ENCODE measurements at regions not wholly inside any gene's neighbourhood (a gene's known extent, or its start where the extent isn't known, plus 50 kb on each side); places are given as distances from the start of the nearest gene placed in this dataset.
A peak's percentile ranks its signal among the peaks of the same experiment; 100 is the strongest.

DNA sequence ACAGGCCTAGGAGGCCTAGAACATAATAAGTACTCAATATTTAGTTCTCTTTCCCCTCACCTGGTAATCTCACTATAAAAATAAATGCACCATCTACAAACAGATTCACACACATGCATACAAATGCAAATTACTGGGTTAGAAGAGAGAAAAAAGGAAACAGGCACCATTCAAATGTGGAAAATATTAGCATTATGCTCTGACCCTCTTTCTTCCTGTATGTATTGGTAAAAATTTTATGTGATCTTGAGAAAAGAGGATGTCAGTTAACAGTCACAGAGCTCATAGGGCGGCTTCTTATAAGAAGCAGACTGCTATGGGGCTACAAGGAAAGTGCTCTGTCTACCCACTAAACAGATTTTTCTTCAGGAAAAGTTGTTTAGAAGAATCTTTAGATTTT lies 565.4 kb downstream of the LMO4 start:
- H3K4me1 ChIP-seq (ENCODE audit: insufficient read depth, low read length, severe bottlenecking) = peaks cover 32% of the 10 kb centered on the region
- no peaks in the 10 kb centered on the region for H4K20me1 ChIP-seq (ENCODE audit: insufficient read depth, low read length)
- H3K4me3 ChIP-seq (ENCODE audit: low read depth, low read length, poor library complexity, severe bottlenecking) = no peak overlapping the region
- no peaks in the 10 kb centered on the region for H3K9me2 ChIP-seq (ENCODE audit: low read depth, low read length)
- no peak overlapping the region for H2AFZ ChIP-seq (ENCODE audit: low read length)
- peak overlapping the region; percentile 83 for H3K27ac ChIP-seq (ENCODE audit: low read depth, low read length, poor library complexity, severe bottlenecking)
- no peaks in the 10 kb centered on the region for H3K36me3 ChIP-seq (ENCODE audit: insufficient read depth, low read length)
- no peaks in the 10 kb centered on the region for H3K9me3 ChIP-seq (ENCODE audit: low read length)
- no peaks in the 10 kb centered on the region for H3F3A ChIP-seq (ENCODE audit: insufficient read depth, low read length)
- H3K27me3 ChIP-seq (ENCODE audit: insufficient read depth, low read length) = no peaks in the 10 kb centered on the region
- peak overlapping the region; percentile 47 for H3K9ac ChIP-seq (ENCODE audit: low read length)
- H3K4me2 ChIP-seq (ENCODE audit: low read length) = peak overlapping the region; percentile 25; the same call in 1 of the 2 replicates
- TF ChIP-seq, protein P1, sequence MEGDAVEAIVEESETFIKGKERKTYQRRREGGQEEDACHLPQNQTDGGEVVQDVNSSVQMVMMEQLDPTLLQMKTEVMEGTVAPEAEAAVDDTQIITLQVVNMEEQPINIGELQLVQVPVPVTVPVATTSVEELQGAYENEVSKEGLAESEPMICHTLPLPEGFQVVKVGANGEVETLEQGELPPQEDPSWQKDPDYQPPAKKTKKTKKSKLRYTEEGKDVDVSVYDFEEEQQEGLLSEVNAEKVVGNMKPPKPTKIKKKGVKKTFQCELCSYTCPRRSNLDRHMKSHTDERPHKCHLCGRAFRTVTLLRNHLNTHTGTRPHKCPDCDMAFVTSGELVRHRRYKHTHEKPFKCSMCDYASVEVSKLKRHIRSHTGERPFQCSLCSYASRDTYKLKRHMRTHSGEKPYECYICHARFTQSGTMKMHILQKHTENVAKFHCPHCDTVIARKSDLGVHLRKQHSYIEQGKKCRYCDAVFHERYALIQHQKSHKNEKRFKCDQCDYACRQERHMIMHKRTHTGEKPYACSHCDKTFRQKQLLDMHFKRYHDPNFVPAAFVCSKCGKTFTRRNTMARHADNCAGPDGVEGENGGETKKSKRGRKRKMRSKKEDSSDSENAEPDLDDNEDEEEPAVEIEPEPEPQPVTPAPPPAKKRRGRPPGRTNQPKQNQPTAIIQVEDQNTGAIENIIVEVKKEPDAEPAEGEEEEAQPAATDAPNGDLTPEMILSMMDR (IDR thresholded peaks at IDR 0.05; ENCODE audit: low read length) = no peak
- TF ChIP-seq EZH2 (IDR thresholded peaks at IDR 0.05; ENCODE audit: borderline replicate concordance, low read length) = no peak
- H3K79me2 ChIP-seq (ENCODE audit: insufficient read depth, low read length) = no peaks in the 10 kb centered on the region

DNA sequence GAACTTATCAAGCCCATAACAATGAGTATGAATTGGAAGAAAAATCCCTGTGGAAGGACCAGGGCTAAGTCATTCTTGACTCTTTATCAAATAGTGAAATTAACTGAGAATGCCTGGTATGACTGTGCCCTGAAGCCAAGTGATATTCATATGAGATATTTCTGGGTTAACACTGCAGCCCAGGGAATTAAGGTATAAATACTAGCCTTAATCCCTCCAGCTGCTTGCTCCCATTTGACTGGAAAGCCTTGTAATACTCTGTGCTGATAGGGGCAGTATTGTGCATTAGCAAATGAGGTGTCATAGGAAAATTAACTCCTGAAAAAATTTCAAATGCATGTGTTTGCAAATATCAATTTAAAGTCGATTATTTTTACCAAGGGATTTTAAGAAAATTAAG lies 568.8 kb downstream of the LMO4 start:
- H3K4me2 ChIP-seq (ENCODE audit: low read length) = no peak overlapping the region
- no peaks in the 10 kb centered on the region for H3F3A ChIP-seq (ENCODE audit: insufficient read depth, low read length)
- no peaks in the 10 kb centered on the region for H3K79me2 ChIP-seq (ENCODE audit: insufficient read depth, low read length)
- no peak overlapping the region for H3K4me3 ChIP-seq (ENCODE audit: low read depth, low read length, poor library complexity, severe bottlenecking)
- H3K4me1 ChIP-seq (ENCODE audit: insufficient read depth, low read length, severe bottlenecking) = peaks cover 38% of the 10 kb centered on the region
- H4K20me1 ChIP-seq (ENCODE audit: insufficient read depth, low read length) = no peaks in the 10 kb centered on the region
- H3K9me2 ChIP-seq (ENCODE audit: low read depth, low read length) = no peaks in the 10 kb centered on the region
- no peaks in the 10 kb centered on the region for H3K27me3 ChIP-seq (ENCODE audit: insufficient read depth, low read length)
- H3K27ac ChIP-seq (ENCODE audit: low read depth, low read length, poor library complexity, severe bottlenecking) = no peak overlapping the region
- no peak overlapping the region for H3K9ac ChIP-seq (ENCODE audit: low read length)
- H2AFZ ChIP-seq (ENCODE audit: low read length) = no peak overlapping the region
- no peak for TF ChIP-seq EZH2 (IDR thresholded peaks at IDR 0.05; ENCODE audit: borderline replicate concordance, low read length)
- TF ChIP-seq, protein P1 (IDR thresholded peaks at IDR 0.05; ENCODE audit: low read length) = no peak
- H3K36me3 ChIP-seq (ENCODE audit: insufficient read depth, low read length) = no peaks in the 10 kb centered on the region
- H3K9me3 ChIP-seq (ENCODE audit: low read length) = no peaks in the 10 kb centered on the region

DNA sequence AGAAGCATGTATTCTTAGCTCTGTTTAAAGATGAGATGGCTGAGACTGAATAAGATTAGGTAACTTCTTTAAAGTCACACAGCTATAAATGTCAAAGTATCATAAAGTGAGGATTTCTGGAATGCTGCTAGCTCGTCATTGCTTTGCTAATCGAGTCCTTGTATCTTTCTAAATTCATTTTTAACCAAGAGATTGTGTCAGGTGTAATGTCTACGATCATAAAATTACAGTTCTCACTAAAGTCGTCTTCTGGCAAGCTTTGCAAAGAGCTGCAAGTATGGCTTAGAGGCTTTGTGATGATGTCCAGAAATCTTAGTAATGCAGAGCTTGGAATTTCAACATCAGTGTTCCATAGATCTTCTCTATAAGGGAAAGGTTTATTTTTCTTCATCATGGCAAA lies 569.8 kb downstream of the LMO4 start:
- H3K9ac ChIP-seq (ENCODE audit: low read length) = no peak overlapping the region
- TF ChIP-seq, protein P1 (IDR thresholded peaks at IDR 0.05; ENCODE audit: low read length) = no peak
- TF ChIP-seq EZH2 (IDR thresholded peaks at IDR 0.05; ENCODE audit: borderline replicate concordance, low read length) = no peak
- no peak overlapping the region for H3K4me2 ChIP-seq (ENCODE audit: low read length)
- H3K9me3 ChIP-seq (ENCODE audit: low read length) = no peaks in the 10 kb centered on the region
- H4K20me1 ChIP-seq (ENCODE audit: insufficient read depth, low read length) = no peaks in the 10 kb centered on the region
- no peaks in the 10 kb centered on the region for H3K27me3 ChIP-seq (ENCODE audit: insufficient read depth, low read length)
- no peak overlapping the region for H3K4me3 ChIP-seq (ENCODE audit: low read depth, low read length, poor library complexity, severe bottlenecking)
- H3K36me3 ChIP-seq (ENCODE audit: insufficient read depth, low read length) = no peaks in the 10 kb centered on the region
- no peaks in the 10 kb centered on the region for H3K9me2 ChIP-seq (ENCODE audit: low read depth, low read length)
- H2AFZ ChIP-seq (ENCODE audit: low read length) = no peak overlapping the region
- no peak overlapping the region for H3K27ac ChIP-seq (ENCODE audit: low read depth, low read length, poor library complexity, severe bottlenecking)
- peaks cover 38% of the 10 kb centered on the region for H3K4me1 ChIP-seq (ENCODE audit: insufficient read depth, low read length, severe bottlenecking)
- no peaks in the 10 kb centered on the region for H3K79me2 ChIP-seq (ENCODE audit: insufficient read depth, low read length)
- H3F3A ChIP-seq (ENCODE audit: insufficient read depth, low read length) = no peaks in the 10 kb centered on the region

Measured in OCI-LY1 (cell line).